Neuronal stem cell (in vitro differentiated cells): ENCODE measurements at regions not wholly inside any gene's neighbourhood (a gene's known extent, or its start where the extent isn't known, plus 50 kb on each side); places are given as distances from the start of the nearest gene placed in this dataset.

Experiments
- DNase-seq: peaks from one replicate; pipeline ENCODE4 v3.0.0-alpha.2; 2013; ENCODE audit warnings: low spot score
- H2AFZ ChIP-seq: one replicate; pipeline ENCODE4 v1.6.1; 2013; ENCODE audit warnings: mild to moderate bottlenecking, low read length, inconsistent platforms
- H2AK5ac ChIP-seq: 2 replicates; pipeline ENCODE4 v1.6.1; 2013; ENCODE audit warnings: low read depth, mild to moderate bottlenecking, inconsistent platforms, low read length, moderate library complexity, mixed read lengths
- H2BK120ac ChIP-seq: 2 replicates; pipeline ENCODE4 v1.6.1; 2013; ENCODE audit warnings: low read depth, mild to moderate bottlenecking, inconsistent platforms, low read length, moderate library complexity, mixed read lengths
- H2BK12ac ChIP-seq: one replicate; pipeline ENCODE4 v1.6.1; 2013; ENCODE audit warnings: low read length, inconsistent platforms
- H2BK15ac ChIP-seq: 2 replicates; pipeline ENCODE4 v1.6.1; 2013; ENCODE audit warnings: mild to moderate bottlenecking, low read length, inconsistent platforms, mixed read lengths
- H2BK5ac ChIP-seq: one replicate; pipeline ENCODE4 v1.6.1; 2013; ENCODE audit warnings: inconsistent platforms, mild to moderate bottlenecking, low read length, moderate library complexity
- H3K14ac ChIP-seq: one replicate; pipeline ENCODE4 v1.6.1; 2013; ENCODE audit warnings: low read length, inconsistent platforms
- H3K18ac ChIP-seq: 2 replicates; pipeline ENCODE4 v1.6.1; 2013; ENCODE audit warnings: low read length, inconsistent platforms
- H3K23ac ChIP-seq: 2 replicates; pipeline ENCODE4 v1.6.1; 2013; ENCODE audit warnings: low read depth, mild to moderate bottlenecking, mixed read lengths, low read length, inconsistent platforms; ENCODE audit not compliant: poor library complexity
- H3K27ac ChIP-seq: replicated peaks from 3 replicates; pipeline ENCODE4 v1.5.1; 2013; ENCODE audit warnings: low read length, inconsistent platforms
- H3K27me3 ChIP-seq, 3 experiments: 2 replicates each; pipeline ENCODE4 v1.6.1; 2013; ENCODE audit warnings: low read length in 3 of 3, mild to moderate bottlenecking in 2 of 3, inconsistent platforms in 1 of 3, low read depth in 1 of 3, mixed read lengths in 1 of 3, moderate library complexity in 1 of 3; ENCODE audit not compliant: control insufficient read depth in 3 of 3, insufficient read depth in 3 of 3
- H3K36me3 ChIP-seq, 2 donors: replicated peaks in 1 of 2; 2 replicates each; pipeline ENCODE4 v1.6.1; 2013; ENCODE audit warnings: low read length in 2 of 2; ENCODE audit not compliant: control insufficient read depth in 2 of 2, insufficient read depth in 2 of 2
- H3K4ac ChIP-seq: 2 replicates; pipeline ENCODE4 v1.6.1; 2013; ENCODE audit warnings: inconsistent platforms, mild to moderate bottlenecking, low read length, moderate library complexity
- H3K4me1 ChIP-seq, 2 donors: 1 replicate in 1 of 2; 2 replicates in 1 of 2; pipeline ENCODE4 v1.6.1; 2013; ENCODE audit warnings: low read length in 2 of 2, low read depth in 1 of 2; ENCODE audit not compliant: control insufficient read depth in 2 of 2, insufficient read depth in 1 of 2
- H3K4me2 ChIP-seq: one replicate; pipeline ENCODE4 v1.6.1; 2013; ENCODE audit warnings: mild to moderate bottlenecking, low read length, inconsistent platforms; ENCODE audit not compliant: insufficient read depth, poor library complexity, severe bottlenecking
- H3K4me3 ChIP-seq, 2 donors: 2 replicates each; pipeline ENCODE4 v1.5.1; 2013; ENCODE audit warnings: low read length in 2 of 2, mild to moderate bottlenecking in 2 of 2, inconsistent platforms in 1 of 2, moderate library complexity in 1 of 2
- H3K79me1 ChIP-seq: one replicate; pipeline ENCODE4 v1.6.1; 2013; ENCODE audit warnings: low read depth, mild to moderate bottlenecking, inconsistent platforms, low read length, moderate library complexity
- H3K9ac ChIP-seq: one replicate; pipeline ENCODE4 v1.6.1; 2013; ENCODE audit warnings: mild to moderate bottlenecking, low read depth, low read length, inconsistent platforms; ENCODE audit not compliant: poor library complexity
- H3K9me3 ChIP-seq, 2 donors: replicated peaks in 1 of 2; 2 replicates each; pipeline versions ENCODE3 to v1.6.1; 2013; ENCODE audit warnings: low read length in 2 of 2, mild to moderate bottlenecking in 2 of 2, inconsistent platforms in 1 of 2, low read depth in 1 of 2, mixed read lengths in 1 of 2, moderate library complexity in 1 of 2; ENCODE audit not compliant: control insufficient read depth in 2 of 2, insufficient read depth in 1 of 2
- H4K8ac ChIP-seq: one replicate; pipeline ENCODE4 v1.6.1; 2013; ENCODE audit warnings: low read depth, mild to moderate bottlenecking, inconsistent platforms, low read length, moderate library complexity
- H4K91ac ChIP-seq: one replicate; pipeline ENCODE4 v1.6.1; 2013; ENCODE audit warnings: low read length, low read depth, mild to moderate bottlenecking, inconsistent platforms; ENCODE audit not compliant: poor library complexity
- WGBS, 2 donors: extraction: QIAGEN DNeasy Blood & Tissue Kit; methylation state at CpG; one replicate each; pipeline ENCODE4 v1.1.7; 2013; ENCODE audit warnings: missing lambda C conversion rate in 2 of 2, mixed read lengths in 1 of 2; ENCODE audit not compliant: insufficient read length in 2 of 2, insufficient replicate concordance in 1 of 2; ENCODE audit errors: extremely low coverage in 2 of 2; 5-methylcytosine and 5-hydroxymethylcytosine counted together

GRCh38 chr1:47635597-47635996, 197.8 kb downstream of the FOXD2 start:
- Histone ChIP-seq H3K23ac (peak overlapping the region; percentile 6), H3K36me3 (no peaks in the 10 kb centered on the region), H4K91ac (no peak overlapping the region), H3K9me3 (no peaks in the 10 kb centered on the region), H3K79me1 (no peaks in the 10 kb centered on the region), H3K27ac (no peak overlapping the region), H3K18ac (no peak overlapping the region), H2BK5ac (no peak overlapping the region), H2BK120ac (no peak overlapping the region), H2AFZ (no peak overlapping the region), H2AK5ac (no peak overlapping the region), H4K8ac (no peak overlapping the region), H3K4ac (no peak overlapping the region), H3K9ac (no peak overlapping the region), H3K14ac (no peak overlapping the region), H2BK12ac (no peak overlapping the region), H2BK15ac (no peak overlapping the region), H3K27me3 (no peaks in the 10 kb centered on the region), H3K4me1 (no peaks in the 10 kb centered on the region), H3K4me3 (no peak overlapping the region), H3K4me2 (no peak overlapping the region)
- no peak for DNase-seq
- WGBS, 2 donors, result no CpG with 5 or more reads among the region's 2 CpGs

DNA sequence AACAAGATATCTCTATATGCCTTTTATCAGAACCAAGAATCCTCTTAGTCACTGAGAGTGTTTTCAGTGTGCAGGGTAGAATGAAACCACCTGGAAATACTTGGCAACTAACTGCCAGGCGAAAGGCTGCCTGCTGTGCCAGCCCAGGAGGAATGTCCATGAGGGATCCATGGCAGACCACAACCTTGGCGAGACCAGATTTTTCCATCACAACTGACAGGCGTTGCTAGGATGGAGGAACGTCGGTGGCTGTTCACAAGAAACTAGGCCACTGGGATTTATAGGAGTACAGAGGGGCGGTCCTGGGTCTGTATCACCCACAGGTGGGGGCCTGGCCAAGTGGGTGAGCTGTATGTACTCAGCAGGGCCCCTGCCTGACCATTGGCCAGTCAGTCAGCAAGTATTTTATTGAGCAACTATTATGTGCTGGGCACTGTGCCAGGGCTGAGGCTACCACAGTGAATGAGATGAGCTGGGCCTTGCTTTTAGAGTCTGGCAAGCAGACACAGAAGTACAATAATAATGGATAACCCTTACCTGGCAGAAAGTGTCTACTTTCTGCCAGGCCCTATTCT, 199.4 kb downstream of the FOXD2 start:
- H3K36me3 ChIP-seq, result no peaks in the 10 kb centered on the region
- no peak overlapping the region for H2AFZ ChIP-seq
- no peak overlapping the region for H3K18ac ChIP-seq
- no peak overlapping the region for H2BK120ac ChIP-seq
- no peak overlapping the region for H3K23ac ChIP-seq
- no peaks in the 10 kb centered on the region for H3K9me3 ChIP-seq
- H3K4me2 ChIP-seq, result no peak overlapping the region
- H2BK12ac ChIP-seq, result no peak overlapping the region
- no CpG with 5 or more reads among the region's 6 CpGs for WGBS, 2 donors
- no peak overlapping the region for H3K14ac ChIP-seq
- H3K4ac ChIP-seq, result no peak overlapping the region
- no peak overlapping the region for H4K91ac ChIP-seq
- H3K27me3 ChIP-seq, result no peaks in the 10 kb centered on the region
- H2AK5ac ChIP-seq, result no peak overlapping the region
- H4K8ac ChIP-seq, result no peak overlapping the region
- no peaks in the 10 kb centered on the region for H3K79me1 ChIP-seq
- no peaks in the 10 kb centered on the region for H3K4me1 ChIP-seq
- no peak overlapping the region for H2BK15ac ChIP-seq
- no peak overlapping the region for H3K9ac ChIP-seq
- no peak overlapping the region for H3K27ac ChIP-seq
- H2BK5ac ChIP-seq, result no peak overlapping the region
- H3K4me3 ChIP-seq, result no peak overlapping the region
- DNase-seq, result no peak

DNA sequence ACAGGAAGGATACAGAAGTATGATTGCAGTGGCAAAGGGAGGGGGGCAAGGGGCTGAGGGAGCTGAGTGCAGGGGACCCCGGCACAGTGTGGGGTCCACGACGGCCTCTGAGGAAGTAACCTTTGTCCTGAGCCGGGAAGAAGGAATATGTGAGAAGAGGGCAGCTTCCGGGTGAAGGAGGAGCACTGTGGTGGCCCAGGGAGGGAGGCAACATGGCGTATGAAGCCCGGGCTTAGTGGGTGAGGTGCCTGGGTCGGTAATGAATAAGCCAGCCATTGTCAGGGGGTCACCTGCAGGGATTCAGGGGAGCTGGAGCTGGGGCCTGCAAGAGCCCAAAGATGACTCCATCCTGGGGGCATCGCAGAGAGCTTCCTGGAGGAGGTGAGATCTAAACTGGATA, 200.4 kb downstream of the FOXD2 start:
- no peak overlapping the region for H3K14ac ChIP-seq
- H2AFZ ChIP-seq, result no peak overlapping the region
- no peak overlapping the region for H3K27ac ChIP-seq
- no peak overlapping the region for H4K91ac ChIP-seq
- no peaks in the 10 kb centered on the region for H3K4me1 ChIP-seq
- no CpG with 5 or more reads among the region's 9 CpGs for WGBS, 2 donors
- H2BK120ac ChIP-seq, result no peak overlapping the region
- no peak overlapping the region for H3K4me2 ChIP-seq
- no peak overlapping the region for H3K23ac ChIP-seq
- peak overlapping the region; percentile 22 for H3K18ac ChIP-seq
- H2AK5ac ChIP-seq, result no peak overlapping the region
- H3K79me1 ChIP-seq, result no peaks in the 10 kb centered on the region
- no peaks in the 10 kb centered on the region for H3K36me3 ChIP-seq
- H3K4me3 ChIP-seq, result no peak overlapping the region
- no peak overlapping the region for H3K4ac ChIP-seq
- H2BK12ac ChIP-seq, result no peak overlapping the region
- H3K27me3 ChIP-seq, result no peaks in the 10 kb centered on the region
- no peak overlapping the region for H3K9ac ChIP-seq
- H3K9me3 ChIP-seq, result no peaks in the 10 kb centered on the region
- no peak overlapping the region for H2BK5ac ChIP-seq
- no peak for DNase-seq
- no peak overlapping the region for H2BK15ac ChIP-seq
- no peak overlapping the region for H4K8ac ChIP-seq

DNA sequence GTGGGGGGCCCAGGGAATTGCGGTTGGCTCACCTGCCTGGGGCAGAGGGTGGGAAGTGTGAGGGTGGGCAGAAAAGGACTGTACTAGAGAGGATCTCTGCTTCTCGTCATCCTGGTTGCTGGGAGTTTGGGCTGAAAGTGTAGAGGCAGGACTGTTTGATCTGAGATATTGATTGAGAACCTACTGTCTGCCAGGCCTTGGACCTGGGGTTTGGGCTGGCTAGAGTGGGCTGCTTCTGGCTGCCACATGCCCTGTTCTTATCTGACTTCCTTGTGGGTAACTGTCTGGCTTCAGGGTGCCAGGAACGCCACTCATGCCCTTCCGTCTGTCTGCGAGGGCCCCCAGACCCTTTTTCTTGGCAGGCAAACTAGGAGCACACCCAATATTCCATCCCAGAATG, 200.9 kb downstream of the FOXD2 start:
- no peak overlapping the region for H2BK120ac ChIP-seq
- H3K36me3 ChIP-seq, result no peaks in the 10 kb centered on the region
- H3K27me3 ChIP-seq, result no peaks in the 10 kb centered on the region

More for the DNA sequence above, 200.9 kb downstream of the FOXD2 start:
- no peak overlapping the region for H4K91ac ChIP-seq
- no peak overlapping the region for H3K4me2 ChIP-seq
- H2AFZ ChIP-seq, result no peak overlapping the region
- H4K8ac ChIP-seq, result no peak overlapping the region
- H3K79me1 ChIP-seq, result no peaks in the 10 kb centered on the region
- H3K9me3 ChIP-seq, result no peaks in the 10 kb centered on the region
- H3K27ac ChIP-seq, result no peak overlapping the region
- H2BK12ac ChIP-seq, result no peak overlapping the region
- no peak overlapping the region for H3K18ac ChIP-seq
- no peak overlapping the region for H2BK15ac ChIP-seq
- DNase-seq, result no peak
- no peaks in the 10 kb centered on the region for H3K4me1 ChIP-seq
- H3K4me3 ChIP-seq, result no peak overlapping the region
- no peak overlapping the region for H3K4ac ChIP-seq
- H2AK5ac ChIP-seq, result peak overlapping the region; percentile 5
- no CpG with 5 or more reads among the region's 5 CpGs for WGBS, 2 donors
- no peak overlapping the region for H3K14ac ChIP-seq
- H2BK5ac ChIP-seq, result no peak overlapping the region
- H3K9ac ChIP-seq, result no peak overlapping the region
- no peak overlapping the region for H3K23ac ChIP-seq
